ENCODE measurements at regions not wholly inside any gene's neighbourhood (a gene's known extent, or its start where the extent isn't known, plus 50 kb on each side); places are given as distances from the start of the nearest gene placed in this dataset.

DNA sequence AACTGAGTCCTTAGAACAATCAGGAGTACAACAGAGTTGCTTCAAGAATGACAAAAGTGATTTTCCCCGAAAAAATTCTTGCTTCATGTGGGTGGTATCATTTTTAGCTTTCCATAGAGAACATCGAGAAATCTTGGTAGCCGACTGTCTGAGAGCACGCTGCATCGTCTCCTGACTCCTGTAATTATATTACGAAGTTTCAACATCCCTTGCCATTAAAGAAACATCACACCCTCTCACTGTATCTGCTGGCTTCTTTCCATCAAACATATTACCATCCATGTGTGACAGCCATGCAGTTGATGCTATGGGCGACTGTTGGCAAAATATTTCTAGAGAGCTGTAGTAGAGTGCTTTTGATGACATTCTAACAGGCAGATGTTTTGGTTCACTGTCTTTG is 311.2 kb downstream of the CMPK2 start:
- WGBS, 2 donors: 78 to 87% methylated on average over 7 of the region's 7 CpGs
- no peaks in the 10 kb centered on the region for H3K9me3 ChIP-seq
- H3K27ac ChIP-seq: no peak overlapping the region
- TF ChIP-seq, protein P1, sequence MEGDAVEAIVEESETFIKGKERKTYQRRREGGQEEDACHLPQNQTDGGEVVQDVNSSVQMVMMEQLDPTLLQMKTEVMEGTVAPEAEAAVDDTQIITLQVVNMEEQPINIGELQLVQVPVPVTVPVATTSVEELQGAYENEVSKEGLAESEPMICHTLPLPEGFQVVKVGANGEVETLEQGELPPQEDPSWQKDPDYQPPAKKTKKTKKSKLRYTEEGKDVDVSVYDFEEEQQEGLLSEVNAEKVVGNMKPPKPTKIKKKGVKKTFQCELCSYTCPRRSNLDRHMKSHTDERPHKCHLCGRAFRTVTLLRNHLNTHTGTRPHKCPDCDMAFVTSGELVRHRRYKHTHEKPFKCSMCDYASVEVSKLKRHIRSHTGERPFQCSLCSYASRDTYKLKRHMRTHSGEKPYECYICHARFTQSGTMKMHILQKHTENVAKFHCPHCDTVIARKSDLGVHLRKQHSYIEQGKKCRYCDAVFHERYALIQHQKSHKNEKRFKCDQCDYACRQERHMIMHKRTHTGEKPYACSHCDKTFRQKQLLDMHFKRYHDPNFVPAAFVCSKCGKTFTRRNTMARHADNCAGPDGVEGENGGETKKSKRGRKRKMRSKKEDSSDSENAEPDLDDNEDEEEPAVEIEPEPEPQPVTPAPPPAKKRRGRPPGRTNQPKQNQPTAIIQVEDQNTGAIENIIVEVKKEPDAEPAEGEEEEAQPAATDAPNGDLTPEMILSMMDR (IDR thresholded peaks at IDR 0.05): no peak
- H3K36me3 ChIP-seq: no peaks in the 10 kb centered on the region
- FAIRE-seq (no peak), DNase-seq (no peak), ATAC-seq (no peak)
- H3K4me1 ChIP-seq: no peaks in the 10 kb centered on the region
- H3K27me3 ChIP-seq: no peaks in the 10 kb centered on the region
- intact Hi-C loops (cut with DNase I): no loop called here
- no peak overlapping the region for H3K4me3 ChIP-seq

DNA sequence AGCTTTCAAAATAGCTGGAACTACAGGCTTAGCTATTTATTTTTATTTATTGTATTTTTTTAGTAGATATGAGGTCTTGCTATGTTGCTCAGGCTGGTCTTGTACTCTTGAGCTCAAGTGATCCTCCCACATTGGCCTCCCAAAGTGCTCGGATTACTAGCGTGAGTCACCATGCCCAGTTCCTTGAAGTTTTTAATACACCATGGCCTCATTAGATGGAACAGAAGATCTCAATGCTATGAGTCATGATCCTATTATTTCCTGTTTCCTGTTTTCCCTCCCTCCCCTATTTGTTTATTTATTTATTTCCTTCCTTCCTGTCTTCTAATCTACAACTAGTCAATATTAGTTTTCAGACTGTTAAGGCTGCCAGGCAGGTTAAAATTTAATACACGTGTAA is 309.0 kb downstream of the CMPK2 start:
- 65 to 70% methylated on average over 3 of the region's 3 CpGs for WGBS, 2 donors
- Histone ChIP-seq H3K4me1 (no peaks in the 10 kb centered on the region), H3K4me3 (no peak overlapping the region), H3K27me3 (no peaks in the 10 kb centered on the region), H3K27ac (peak overlapping the region in 2 of 4 donors; percentile 31 to 33), H3K9me3 (no peaks in the 10 kb centered on the region), H3K36me3 (no peaks in the 10 kb centered on the region)
- intact Hi-C loops (cut with DNase I): no loop called here
- FAIRE-seq: no peak
- TF ChIP-seq, protein P1 (IDR thresholded peaks at IDR 0.05): no peak
- no peak for DNase-seq
- peak; percentile 22 to 57 (median 33) for ATAC-seq

DNA sequence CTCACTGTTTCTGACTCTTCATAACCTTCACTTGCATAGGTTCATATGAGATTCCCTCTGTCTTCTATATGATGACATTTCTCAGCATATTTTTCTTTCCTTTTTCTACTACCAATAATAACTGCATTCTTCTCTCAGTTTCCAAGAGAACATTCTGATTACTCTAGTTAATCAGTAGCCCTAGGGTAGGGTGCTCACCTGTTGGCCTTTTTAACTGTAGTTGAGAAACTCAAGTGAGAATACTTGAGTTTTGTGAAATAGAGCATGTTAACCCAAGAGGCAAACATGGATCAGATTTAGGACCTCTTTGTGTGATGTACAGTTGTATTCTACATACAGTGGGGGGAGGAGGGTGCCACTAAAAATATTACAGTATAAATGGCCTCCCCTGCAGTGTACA is 308.0 kb downstream of the CMPK2 start:
- TF ChIP-seq, protein P1 (IDR thresholded peaks at IDR 0.05): no peak
- intact Hi-C loops (cut with DNase I): no loop called here
- no peaks in the 10 kb centered on the region for H3K36me3 ChIP-seq

DNA sequence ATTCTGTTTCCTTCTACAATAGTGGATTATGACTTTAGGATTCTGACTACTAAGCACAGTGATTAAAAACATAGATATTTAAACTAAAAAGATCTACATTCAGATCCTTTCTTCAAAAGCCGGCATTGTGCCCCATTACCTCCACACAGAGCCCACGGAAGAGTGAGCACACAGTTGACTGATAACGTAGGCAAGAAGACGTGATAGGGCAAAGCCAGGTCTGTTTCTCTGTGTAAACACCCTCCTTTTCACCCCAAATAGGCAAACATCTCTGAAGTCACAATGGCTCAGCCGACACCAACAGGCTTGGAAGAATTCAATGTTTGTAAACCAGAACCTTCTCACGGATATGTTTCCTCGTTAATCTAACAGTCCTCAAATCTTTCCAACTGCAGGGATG is 302.9 kb downstream of the CMPK2 start:
- no peak overlapping the region for H3K4me3 ChIP-seq
- no peaks in the 10 kb centered on the region for H3K27me3 ChIP-seq
- 63 to 65% methylated on average over 7 of the region's 7 CpGs for WGBS, 2 donors
- H3K27ac ChIP-seq: no peak overlapping the region
- DNase-seq (no peak), FAIRE-seq (no peak), ATAC-seq (peak in 2 of 4 donors; percentile 63 to 79)
- H3K36me3 ChIP-seq: no peaks in the 10 kb centered on the region
- intact Hi-C loops (cut with DNase I): no loop called here
- no peaks in the 10 kb centered on the region for H3K4me1 ChIP-seq
- no peaks in the 10 kb centered on the region for H3K9me3 ChIP-seq
- TF ChIP-seq, protein P1 (IDR thresholded peaks at IDR 0.05): no peak

More for the DNA sequence above, 308.0 kb downstream of the CMPK2 start:
- Histone ChIP-seq H3K27ac (peak overlapping the region in 2 of 4 donors; percentile 31 to 33), H3K9me3 (no peaks in the 10 kb centered on the region), H3K4me3 (no peak overlapping the region), H3K4me1 (no peaks in the 10 kb centered on the region), H3K27me3 (no peaks in the 10 kb centered on the region)
- FAIRE-seq: no peak
- peak in 3 of 4 donors; percentile 38 to 59 (median 54) for ATAC-seq
- DNase-seq: no peak

DNA sequence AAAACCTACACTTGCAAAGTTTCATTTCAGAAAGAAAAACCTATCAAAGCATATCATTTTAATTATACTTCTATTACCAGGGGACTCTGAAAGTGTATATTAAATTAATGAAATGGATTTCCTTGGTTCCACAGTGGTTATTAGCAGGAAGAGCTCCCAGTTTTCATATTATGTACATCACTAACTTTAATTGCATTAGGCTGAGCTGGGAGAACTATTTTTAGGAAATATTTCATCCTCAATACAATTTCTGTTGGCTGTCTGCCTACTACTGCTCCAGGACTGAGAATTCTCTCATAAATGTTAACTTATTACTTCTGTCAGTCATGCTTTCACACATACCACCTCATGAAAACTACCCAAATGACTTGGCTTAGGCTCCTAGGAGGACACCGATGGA is 301.4 kb downstream of the CMPK2 start:
- H3K4me1 ChIP-seq: no peaks in the 10 kb centered on the region
- no peak overlapping the region for H3K4me3 ChIP-seq
- WGBS, 2 donors: 51 to 64% methylated on average over 1 of the region's 1 CpG
- FAIRE-seq (no peak), DNase-seq (no peak), ATAC-seq (no peak)
- no peaks in the 10 kb centered on the region for H3K27me3 ChIP-seq
- intact Hi-C loops (cut with DNase I): no loop called here
- TF ChIP-seq, protein P1 (IDR thresholded peaks at IDR 0.05): no peak
- H3K36me3 ChIP-seq: no peaks in the 10 kb centered on the region
- H3K9me3 ChIP-seq: no peaks in the 10 kb centered on the region
- no peak overlapping the region for H3K27ac ChIP-seq

All from pancreas (tissue), 10 donors.